ENCODE measurements at regions not wholly inside any gene's neighbourhood (a gene's known extent, or its start where the extent isn't known, plus 50 kb on each side); places are given as distances from the start of the nearest gene placed in this dataset.

- TF ChIP-seq CTCF (IDR thresholded peaks at IDR 0.05; ENCODE audit: insufficient read depth, missing control alignments): no peak
- DNase-seq (ENCODE audit: insufficient read length, low spot score): no peak
- no peak for FAIRE-seq
Observed at GRCh38 chr5:111869681-111870080, 112.7 kb upstream of the NREP start.

- no peak for TF ChIP-seq CTCF (IDR thresholded peaks at IDR 0.05; ENCODE audit: insufficient read depth, missing control alignments)
- no peak for DNase-seq (ENCODE audit: insufficient read length, low spot score)
- no peak for FAIRE-seq
Observed at GRCh38 chr5:111865356-111865755, 108.4 kb upstream of the NREP start.

GRCh38 chr5:111863801-111864200 lies 106.8 kb upstream of the NREP start:
- FAIRE-seq: no peak
- no peak for TF ChIP-seq CTCF (IDR thresholded peaks at IDR 0.05; ENCODE audit: insufficient read depth, missing control alignments)
- DNase-seq (ENCODE audit: insufficient read length, low spot score): no peak

GRCh38 chr5:111859533-111860270 lies 102.7 kb upstream of the NREP start:
- no peak for FAIRE-seq
- TF ChIP-seq CTCF (IDR thresholded peaks at IDR 0.05; ENCODE audit: insufficient read depth, missing control alignments): no peak
- DNase-seq (ENCODE audit: insufficient read length, low spot score): no peak

GRCh38 chr5:111859031-111859430 lies 102.0 kb upstream of the NREP start:
- no peak for DNase-seq (ENCODE audit: insufficient read length, low spot score)
- FAIRE-seq: no peak
- TF ChIP-seq CTCF (IDR thresholded peaks at IDR 0.05; ENCODE audit: insufficient read depth, missing control alignments): no peak

- TF ChIP-seq CTCF (IDR thresholded peaks at IDR 0.05; ENCODE audit: insufficient read depth, missing control alignments): no peak
- DNase-seq (ENCODE audit: insufficient read length, low spot score) (no peak), FAIRE-seq (no peak)
Observed at GRCh38 chr5:111857623-111858022, 100.6 kb upstream of the NREP start.

GRCh38 chr5:111856876-111857466 lies 100.0 kb upstream of the NREP start:
- no peak for TF ChIP-seq CTCF (IDR thresholded peaks at IDR 0.05; ENCODE audit: insufficient read depth, missing control alignments)
- FAIRE-seq (no peak), DNase-seq (ENCODE audit: insufficient read length, low spot score) (no peak)
